Mesendoderm (in vitro differentiated cells): ENCODE measurements at regions not wholly inside any gene's neighbourhood (a gene's known extent, or its start where the extent isn't known, plus 50 kb on each side); places are given as distances from the start of the nearest gene placed in this dataset.
"Not testable (repeated sequence)": the region's sequence is repeated elsewhere in the genome, so short reads cannot be mapped to it uniquely, and the experiment has no call there.

ENCODE experiments used
- DNase-seq: peaks from one replicate; pipeline ENCODE4 v3.0.0; 2013
- H2AK5ac ChIP-seq: 2 replicates; pipeline ENCODE4 v1.6.1; 2013; ENCODE audit warnings: low read length, inconsistent platforms
- H2BK120ac ChIP-seq: 2 replicates; pipeline ENCODE4 v1.6.1; 2013; ENCODE audit warnings: low read depth, mild to moderate bottlenecking, low read length, moderate library complexity, mixed read lengths
- H2BK15ac ChIP-seq: replicated peaks from 2 replicates; pipeline ENCODE4 v1.6.1; 2013; ENCODE audit warnings: low read depth, mild to moderate bottlenecking, moderate library complexity
- H2BK5ac ChIP-seq: 2 replicates; pipeline ENCODE4 v1.6.1; 2013; ENCODE audit warnings: low read length, inconsistent platforms
- H3K18ac ChIP-seq: 2 replicates; pipeline ENCODE4 v1.6.1; 2013; ENCODE audit warnings: mild to moderate bottlenecking, low read length, mixed read lengths
- H3K23ac ChIP-seq: one replicate; pipeline ENCODE4 v1.6.1; 2013; ENCODE audit warnings: low read length
- H3K27ac ChIP-seq: 2 replicates; pipeline ENCODE4 v1.5.1; 2013; ENCODE audit warnings: low read depth, mild to moderate bottlenecking, inconsistent platforms, low read length, moderate library complexity
- H3K27me3 ChIP-seq: 2 replicates; pipeline ENCODE4 v1.6.1; 2013; ENCODE audit warnings: low read length, control low read depth, mild to moderate bottlenecking, inconsistent platforms; ENCODE audit not compliant: insufficient read depth, poor library complexity
- H3K36me3 ChIP-seq: 2 replicates; pipeline ENCODE4 v1.6.1; 2013; ENCODE audit warnings: low read length, inconsistent platforms; ENCODE audit not compliant: control insufficient read depth, insufficient read depth
- H3K4ac ChIP-seq: one replicate; pipeline ENCODE4 v1.6.1; 2013; ENCODE audit warnings: low read depth, mild to moderate bottlenecking, low read length, moderate library complexity
- H3K4me1 ChIP-seq: 2 replicates; pipeline ENCODE4 v1.6.1; 2013; ENCODE audit warnings: low read depth, low read length, inconsistent platforms; ENCODE audit not compliant: control insufficient read depth
- H3K4me2 ChIP-seq: 2 replicates; pipeline ENCODE4 v1.6.1; 2013; ENCODE audit warnings: low read length
- H3K4me3 ChIP-seq: 2 replicates; pipeline ENCODE4 v1.5.1; 2013; ENCODE audit warnings: mild to moderate bottlenecking, low read length
- H3K56ac ChIP-seq: one replicate; pipeline ENCODE4 v1.6.1; 2013; ENCODE audit warnings: low read length
- H3K79me1 ChIP-seq: 2 replicates; pipeline ENCODE4 v1.6.1; 2013; ENCODE audit warnings: low read length, inconsistent platforms
- H3K79me2 ChIP-seq: 2 replicates; pipeline ENCODE4 v1.6.1; 2013; ENCODE audit warnings: mild to moderate bottlenecking, low read length; ENCODE audit not compliant: control insufficient read depth, insufficient read depth
- H3K9ac ChIP-seq: 2 replicates; pipeline ENCODE4 v1.6.1; 2013; ENCODE audit warnings: low read length, inconsistent platforms
- H4K5ac ChIP-seq: one replicate; pipeline ENCODE4 v1.6.1; 2013; ENCODE audit warnings: low read length
- H4K8ac ChIP-seq: one replicate; pipeline ENCODE4 v1.6.1; 2013; ENCODE audit warnings: low read depth, mild to moderate bottlenecking, control low read depth, low read length, moderate library complexity
- WGBS: extraction: QIAGEN DNeasy Blood & Tissue Kit; methylation state at CpG from one replicate; pipeline ENCODE4 v1.1.7; 2013; ENCODE audit warnings: low lambda C conversion rate, missing lambda C conversion rate; ENCODE audit not compliant: insufficient coverage; ENCODE audit errors: extremely low coverage; 5-methylcytosine and 5-hydroxymethylcytosine counted together

DNA sequence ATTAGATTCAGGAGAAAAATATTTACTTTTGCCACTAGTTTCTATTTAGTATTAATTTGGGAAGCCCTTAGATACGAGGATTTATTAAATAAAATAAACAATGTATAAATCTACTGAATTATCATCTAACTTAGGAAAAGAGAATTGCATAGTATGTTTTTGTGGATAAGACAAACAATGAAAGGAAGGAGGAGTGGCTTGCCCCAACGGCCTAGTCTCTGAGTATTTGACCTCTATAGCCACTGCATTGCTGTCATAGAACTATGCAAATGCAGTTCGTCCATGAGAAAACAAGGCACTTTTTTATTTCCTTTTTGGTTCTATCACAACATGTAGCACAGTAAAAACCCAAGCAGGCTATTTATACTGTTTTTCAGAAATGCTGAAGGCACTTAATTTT lies 321.2 kb upstream of the CCNH start:
- no peaks in the 10 kb centered on the region for H3K4me1 ChIP-seq
- H3K79me2 ChIP-seq: no peaks in the 10 kb centered on the region
- H2BK15ac ChIP-seq: no peak overlapping the region
- DNase-seq: no peak
- no peaks in the 10 kb centered on the region for H3K79me1 ChIP-seq
- H3K18ac ChIP-seq: no peak overlapping the region
- WGBS: no CpG with 5 or more reads among the region's 3 CpGs
- H3K4me3 ChIP-seq: no peak overlapping the region
- H2BK5ac ChIP-seq: no peak overlapping the region
- no peaks in the 10 kb centered on the region for H3K36me3 ChIP-seq
- no peak overlapping the region for H3K56ac ChIP-seq
- H3K27ac ChIP-seq: no peak overlapping the region
- H2AK5ac ChIP-seq: no peak overlapping the region
- H3K23ac ChIP-seq: no peak overlapping the region
- no peak overlapping the region for H3K4ac ChIP-seq
- H3K9ac ChIP-seq: no peak overlapping the region
- H4K8ac ChIP-seq: no peak overlapping the region
- no peak overlapping the region for H2BK120ac ChIP-seq
- no peak overlapping the region for H4K5ac ChIP-seq
- H3K4me2 ChIP-seq: no peak overlapping the region
- no peaks in the 10 kb centered on the region for H3K27me3 ChIP-seq

DNA sequence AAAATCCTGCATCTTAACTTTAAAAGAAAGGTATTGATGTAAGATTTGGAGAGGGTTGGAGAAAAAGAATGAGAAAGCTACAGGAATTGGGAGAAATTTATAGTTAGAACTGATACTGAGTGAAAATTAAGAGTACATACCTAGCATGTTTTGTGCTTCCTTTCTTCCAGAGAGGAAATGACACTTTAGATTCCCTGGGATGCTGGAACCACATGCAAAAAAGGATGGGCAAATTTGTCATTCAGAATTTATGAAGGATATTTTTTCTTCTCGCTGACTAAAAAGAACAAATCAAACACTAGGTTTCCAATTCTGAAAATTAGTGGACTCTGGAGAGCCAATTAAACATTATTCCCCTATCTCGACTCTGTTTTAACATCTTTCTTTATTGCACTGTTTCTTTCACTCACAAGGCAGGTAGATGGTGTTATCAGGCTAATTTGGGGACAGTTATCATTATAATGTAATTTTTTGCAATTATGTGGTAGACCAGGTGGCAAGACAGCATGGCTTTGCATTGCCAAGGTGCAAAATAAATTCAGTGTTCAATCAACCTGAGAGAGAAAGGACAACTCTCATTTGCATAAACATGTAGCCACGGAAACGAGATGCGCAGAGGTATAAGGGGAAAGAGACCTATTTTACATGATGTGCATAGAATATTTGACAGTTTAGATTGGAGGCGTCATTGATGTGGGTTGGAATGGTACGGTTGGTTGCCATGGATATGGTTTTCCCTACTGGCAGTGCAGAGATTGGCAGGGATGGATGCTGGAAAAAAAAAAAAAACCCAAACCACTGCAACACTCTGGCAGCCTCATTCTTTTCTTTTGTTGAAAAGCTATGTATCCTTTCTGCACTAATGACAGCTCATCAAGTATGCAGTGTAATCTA lies 320.4 kb upstream of the CCNH start:
- H2BK120ac ChIP-seq: no peak overlapping the region
- no peak overlapping the region for H4K5ac ChIP-seq
- H3K79me2 ChIP-seq: no peaks in the 10 kb centered on the region
- H4K8ac ChIP-seq: no peak overlapping the region
- H3K4me3 ChIP-seq: no peak overlapping the region
- H2BK5ac ChIP-seq: no peak overlapping the region
- H2AK5ac ChIP-seq: no peak overlapping the region
- H3K23ac ChIP-seq: no peak overlapping the region
- no peak overlapping the region for H3K56ac ChIP-seq
- no peaks in the 10 kb centered on the region for H3K4me1 ChIP-seq
- no peak overlapping the region for H2BK15ac ChIP-seq
- H3K4me2 ChIP-seq: no peak overlapping the region
- H3K4ac ChIP-seq: no peak overlapping the region
- no peak overlapping the region for H3K9ac ChIP-seq
- no CpG with 5 or more reads among the region's 7 CpGs for WGBS
- H3K18ac ChIP-seq: no peak overlapping the region
- H3K27ac ChIP-seq: no peak overlapping the region
- no peak for DNase-seq
- no peaks in the 10 kb centered on the region for H3K36me3 ChIP-seq
- no peaks in the 10 kb centered on the region for H3K27me3 ChIP-seq
- no peaks in the 10 kb centered on the region for H3K79me1 ChIP-seq

- no peak overlapping the region for H3K4ac ChIP-seq
Observed at GRCh38 chr5:87729781-87730180, 317.1 kb upstream of the CCNH start.

GRCh38 chr5:87722286-87722685 lies 309.6 kb upstream of the CCNH start:
- DNase-seq: no peak
- H4K8ac ChIP-seq: no peak overlapping the region

More at GRCh38 chr5:87729781-87730180, 317.1 kb upstream of the CCNH start:
- Histone ChIP-seq H3K4me3 (no peak overlapping the region), H3K23ac (no peak overlapping the region), H2BK5ac (no peak overlapping the region), H3K4me2 (no peak overlapping the region), H4K5ac (no peak overlapping the region), H3K4me1 (no peaks in the 10 kb centered on the region), H2AK5ac (no peak overlapping the region), H3K36me3 (no peaks in the 10 kb centered on the region), H4K8ac (no peak overlapping the region), H3K9ac (no peak overlapping the region), H2BK15ac (no peak overlapping the region), H3K79me2 (no peaks in the 10 kb centered on the region), H3K27me3 (no peaks in the 10 kb centered on the region), H3K18ac (no peak overlapping the region), H2BK120ac (no peak overlapping the region), H3K56ac (no peak overlapping the region), H3K79me1 (no peaks in the 10 kb centered on the region), H3K27ac (no peak overlapping the region)
- DNase-seq: no peak

DNA sequence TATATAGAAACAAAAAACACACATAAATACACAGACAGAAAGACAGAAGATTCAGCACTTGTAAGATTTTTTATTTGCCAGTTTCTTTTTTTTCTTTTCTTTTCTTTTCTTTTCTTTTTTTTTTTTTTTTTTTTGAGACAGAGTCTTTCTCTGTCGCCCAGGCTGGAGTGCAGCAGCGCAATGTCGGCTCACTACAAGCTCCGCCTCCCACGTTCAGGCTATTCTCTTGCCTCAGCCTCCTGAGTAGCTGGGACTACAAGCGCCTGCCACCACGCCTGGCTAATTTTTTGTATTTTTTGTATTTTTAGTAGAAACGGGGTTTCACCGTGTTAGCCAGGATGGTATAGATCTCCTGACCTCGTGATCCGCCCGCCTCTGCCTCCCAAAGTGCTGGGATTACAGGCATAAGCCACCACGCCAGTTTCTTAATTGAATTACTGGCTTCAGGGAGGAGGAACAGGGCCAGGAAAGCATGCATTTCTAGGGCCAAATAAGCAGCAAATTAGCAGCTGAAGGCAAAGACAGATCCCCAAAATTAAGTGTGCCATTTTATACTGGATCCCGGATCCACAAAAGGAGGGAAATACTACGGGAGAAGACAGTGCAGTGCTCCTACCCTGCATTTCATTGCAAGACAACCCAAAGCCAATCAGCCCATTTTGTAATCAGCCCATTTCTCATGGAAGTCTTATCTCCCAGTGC lies 305.6 kb upstream of the CCNH start:
- not testable (repeated sequence) for H3K27me3 ChIP-seq, H3K4me3 ChIP-seq, H3K79me1 ChIP-seq, H3K4ac ChIP-seq, H2BK15ac ChIP-seq, H4K8ac ChIP-seq, H3K18ac ChIP-seq, H3K27ac ChIP-seq, H3K56ac ChIP-seq, H3K36me3 ChIP-seq, H3K23ac ChIP-seq, H3K4me1 ChIP-seq, H3K9ac ChIP-seq, H3K4me2 ChIP-seq, DNase-seq, H2AK5ac ChIP-seq, H4K5ac ChIP-seq, H2BK5ac ChIP-seq, H2BK120ac ChIP-seq, H3K79me2 ChIP-seq
- WGBS: no CpG with 5 or more reads among the region's 15 CpGs

More at GRCh38 chr5:87722286-87722685, 309.6 kb upstream of the CCNH start:
- Histone ChIP-seq H2AK5ac (no peak overlapping the region), H3K4me1 (no peaks in the 10 kb centered on the region), H3K18ac (no peak overlapping the region), H3K79me1 (no peaks in the 10 kb centered on the region), H4K5ac (no peak overlapping the region), H3K79me2 (no peaks in the 10 kb centered on the region), H3K27ac (no peak overlapping the region), H3K4me3 (no peak overlapping the region), H3K23ac (no peak overlapping the region), H3K4me2 (no peak overlapping the region), H2BK120ac (no peak overlapping the region), H3K56ac (no peak overlapping the region), H2BK15ac (no peak overlapping the region), H2BK5ac (no peak overlapping the region), H3K27me3 (no peaks in the 10 kb centered on the region), H3K36me3 (no peaks in the 10 kb centered on the region), H3K4ac (no peak overlapping the region), H3K9ac (no peak overlapping the region)
- WGBS: no CpG with 5 or more reads among the region's 3 CpGs
